NCI-H345 treated with DMSO at 0.1 percent for 48 hours (cell line): ENCODE measurements at regions not wholly inside any gene's neighbourhood (a gene's known extent, or its start where the extent isn't known, plus 50 kb on each side); places are given as distances from the start of the nearest gene placed in this dataset.

Source experiments
- DNase-seq: peaks from one replicate; lab custom pipeline; 2025; ENCODE audit not compliant: unreplicated experiment; lab: John Stamatoyannopoulos, UW

GRCh38 chr14:62629176-62629725 lies 416.0 kb downstream of the KCNH5 start:
- no peak for DNase-seq

GRCh38 chr14:62631176-62631575 lies 414.1 kb downstream of the KCNH5 start:
- DNase-seq, result no peak

GRCh38 chr14:62632771-62633170 lies 412.5 kb downstream of the KCNH5 start:
- no peak for DNase-seq

GRCh38 chr14:62645649-62646048 lies 399.6 kb downstream of the KCNH5 start:
- DNase-seq, result no peak
